ENCODE measurements at regions not wholly inside any gene's neighbourhood (a gene's known extent, or its start where the extent isn't known, plus 50 kb on each side); places are given as distances from the start of the nearest gene placed in this dataset.

GRCh38 chr17:12478311-12478710 lies 187.4 kb upstream of the MYOCD start:
- no peaks in the 10 kb centered on the region for H3K4me1 ChIP-seq (ENCODE audit: control insufficient read depth, insufficient read depth, low read length)
- in situ Hi-C loops (cut with HindIII; ENCODE audit: low pct_unique_long_range_greater_than_20kb, low sequenced_read_pairs), result no loop called here
- no TSS peak for BruUV-seq (replicated peaks)

GRCh38 chr17:12485361-12485906 lies 180.3 kb upstream of the MYOCD start:
- TF ChIP-seq TCF7L2 (IDR thresholded peaks at IDR 0.05; ENCODE audit: low read depth, low read length) (no peak), CTCF (IDR thresholded peaks at IDR 0.05) (no peak), SIN3A (IDR thresholded peaks at IDR 0.05; ENCODE audit: borderline replicate concordance, insufficient read depth, low read depth, low read length) (no peak), POLR2AphosphoS5 (IDR thresholded peaks at IDR 0.05; ENCODE audit: low read depth, low read length) (no peak), REST (IDR thresholded peaks at IDR 0.05; ENCODE audit: insufficient read depth in 1 of 2, low read depth in 2 of 2, low read length in 1 of 2) (no peak)
- no peak overlapping the region for H3K27ac ChIP-seq (ENCODE audit: low read length)
- intact Hi-C loops (cut with micrococcal nuclease; ENCODE audit: unreplicated experiment), result no loop called here
- H3K36me3 ChIP-seq (ENCODE audit: control insufficient read depth, insufficient read depth, low read length), result no peaks in the 10 kb centered on the region
- no peaks in the 10 kb centered on the region for H3K27me3 ChIP-seq (ENCODE audit: control insufficient read depth, insufficient read depth, low read length)
- ChIA-PET POLR2A (no interaction called here), CTCF (no interaction called here)
- in situ Hi-C loops (cut with HindIII; ENCODE audit: low pct_unique_long_range_greater_than_20kb, low sequenced_read_pairs), result no loop called here
- no TSS peak for BruUV-seq (replicated peaks)
- ATAC-seq, result no peak
- no peak for DNase-seq (ENCODE audit: low read depth, low spot score)
- no peak overlapping the region for H3K4me3 ChIP-seq (ENCODE audit: low read depth in 2 of 2, low read length in 2 of 2)
- no peaks in the 10 kb centered on the region for H3K4me1 ChIP-seq (ENCODE audit: control insufficient read depth, insufficient read depth, low read length)
- H3K9me3 ChIP-seq (ENCODE audit: control insufficient read depth, insufficient read depth, low read depth, low read length), result no peaks in the 10 kb centered on the region

More at GRCh38 chr17:12478311-12478710, 187.4 kb upstream of the MYOCD start:
- H3K9me3 ChIP-seq (ENCODE audit: control insufficient read depth, insufficient read depth, low read depth, low read length), result no peaks in the 10 kb centered on the region
- H3K27ac ChIP-seq (ENCODE audit: low read length), result no peak overlapping the region
- H3K4me3 ChIP-seq (ENCODE audit: low read depth in 2 of 2, low read length in 2 of 2), result no peak overlapping the region
- ChIA-PET CTCF (no interaction called here), POLR2A (no interaction called here)
- intact Hi-C loops (cut with micrococcal nuclease; ENCODE audit: unreplicated experiment), result no loop called here
- DNase-seq (ENCODE audit: low read depth, low spot score) (no peak), ATAC-seq (no peak)
- no peaks in the 10 kb centered on the region for H3K36me3 ChIP-seq (ENCODE audit: control insufficient read depth, insufficient read depth, low read length)
- H3K27me3 ChIP-seq (ENCODE audit: control insufficient read depth, insufficient read depth, low read length), result no peaks in the 10 kb centered on the region
- TF ChIP-seq CTCF (IDR thresholded peaks at IDR 0.05) (no peak), REST (IDR thresholded peaks at IDR 0.05; ENCODE audit: insufficient read depth in 1 of 2, low read depth in 2 of 2, low read length in 1 of 2) (no peak), TCF7L2 (IDR thresholded peaks at IDR 0.05; ENCODE audit: low read depth, low read length) (no peak), POLR2AphosphoS5 (IDR thresholded peaks at IDR 0.05; ENCODE audit: low read depth, low read length) (no peak), SIN3A (IDR thresholded peaks at IDR 0.05; ENCODE audit: borderline replicate concordance, insufficient read depth, low read depth, low read length) (no peak)
